Stimulated activated CD8-positive, alpha-beta memory T cell treated with anti-CD3 and anti-CD28 coated beads, Interleukin-4, amount 100 ng/mL, for 24 hours (primary cell): ENCODE measurements at regions not wholly inside any gene's neighbourhood (a gene's known extent, or its start where the extent isn't known, plus 50 kb on each side); places are given as distances from the start of the nearest gene placed in this dataset.

Source experiments
- DNase-seq: peaks from one replicate; pipeline ENCODE4 v3.0.0-alpha.2; 2020; ENCODE audit warnings: low read depth

- DNase-seq, result no peak
Observed at GRCh38 chr16:59328961-59329360, 594.8 kb upstream of the GOT2 start.

- no peak for DNase-seq
Observed at GRCh38 chr16:59327894-59328293, 593.8 kb upstream of the GOT2 start.

GRCh38 chr16:59326955-59327354, 592.8 kb upstream of the GOT2 start:
- no peak for DNase-seq

- DNase-seq, result no peak
Observed at GRCh38 chr16:59324462-59324861, 590.3 kb upstream of the GOT2 start.

GRCh38 chr16:59320657-59321056, 586.5 kb upstream of the GOT2 start:
- no peak for DNase-seq

GRCh38 chr16:59319871-59320270, 585.8 kb upstream of the GOT2 start:
- DNase-seq, result no peak

GRCh38 chr16:59305850-59306249, 571.7 kb upstream of the GOT2 start:
- DNase-seq, result no peak

GRCh38 chr16:59296888-59297287, 562.8 kb upstream of the GOT2 start:
- DNase-seq, result no peak

- DNase-seq, result no peak
Observed at GRCh38 chr16:59295993-59296736, 562.0 kb upstream of the GOT2 start.

- no peak for DNase-seq
Observed at GRCh38 chr16:59295474-59295873, 561.4 kb upstream of the GOT2 start.

GRCh38 chr16:59290718-59291117, 556.6 kb upstream of the GOT2 start:
- no peak for DNase-seq

GRCh38 chr16:59289151-59289550, 555.0 kb upstream of the GOT2 start:
- DNase-seq, result no peak

- DNase-seq, result no peak
Observed at GRCh38 chr16:59274141-59274540, 540.0 kb upstream of the GOT2 start.

- no peak for DNase-seq
Observed at GRCh38 chr16:59263955-59264354, 529.8 kb upstream of the GOT2 start.

GRCh38 chr16:59260892-59261291, 526.8 kb upstream of the GOT2 start:
- DNase-seq, result no peak

- no peak for DNase-seq
Observed at GRCh38 chr16:59259950-59260319, 525.8 kb upstream of the GOT2 start.

GRCh38 chr16:59259074-59259949, 525.2 kb upstream of the GOT2 start:
- no peak for DNase-seq

- no peak for DNase-seq
Observed at GRCh38 chr16:59252317-59252716, 518.2 kb upstream of the GOT2 start.

- no peak for DNase-seq
Observed at GRCh38 chr16:59249011-59249410, 514.9 kb upstream of the GOT2 start.

- DNase-seq, result no peak
Observed at GRCh38 chr16:59242556-59242955, 508.4 kb upstream of the GOT2 start.

- DNase-seq, result no peak
Observed at GRCh38 chr16:59238246-59238645, 504.1 kb upstream of the GOT2 start.

GRCh38 chr16:59236804-59237458, 502.8 kb upstream of the GOT2 start:
- DNase-seq, result no peak

GRCh38 chr16:59224401-59224800, 490.3 kb upstream of the GOT2 start:
- no peak for DNase-seq
